NB4 (cell line): ENCODE measurements at regions not wholly inside any gene's neighbourhood (a gene's known extent, or its start where the extent isn't known, plus 50 kb on each side); places are given as distances from the start of the nearest gene placed in this dataset.

Experiments
- CTCF ChIP-seq: IDR thresholded peaks from one replicate; pipeline ENCODE4 v1.5.1; 2012; ENCODE audit warnings: low read depth, low read length
- MYC ChIP-seq: IDR thresholded peaks from 2 replicates; pipeline ENCODE4 v1.6.1; 2011; ENCODE audit warnings: low read depth, low read length
- POLR2A ChIP-seq: IDR thresholded peaks from 2 replicates; pipeline ENCODE4 v1.6.1; 2011; ENCODE audit warnings: mild to moderate bottlenecking; ENCODE audit not compliant: insufficient read length; ENCODE audit errors: extremely low read depth
- TF ChIP-seq, protein P1 (sequence below): IDR thresholded peaks from 2 replicates; pipeline ENCODE4 v1.6.1; 2011; ENCODE audit warnings: low read depth, low read length

DNA sequence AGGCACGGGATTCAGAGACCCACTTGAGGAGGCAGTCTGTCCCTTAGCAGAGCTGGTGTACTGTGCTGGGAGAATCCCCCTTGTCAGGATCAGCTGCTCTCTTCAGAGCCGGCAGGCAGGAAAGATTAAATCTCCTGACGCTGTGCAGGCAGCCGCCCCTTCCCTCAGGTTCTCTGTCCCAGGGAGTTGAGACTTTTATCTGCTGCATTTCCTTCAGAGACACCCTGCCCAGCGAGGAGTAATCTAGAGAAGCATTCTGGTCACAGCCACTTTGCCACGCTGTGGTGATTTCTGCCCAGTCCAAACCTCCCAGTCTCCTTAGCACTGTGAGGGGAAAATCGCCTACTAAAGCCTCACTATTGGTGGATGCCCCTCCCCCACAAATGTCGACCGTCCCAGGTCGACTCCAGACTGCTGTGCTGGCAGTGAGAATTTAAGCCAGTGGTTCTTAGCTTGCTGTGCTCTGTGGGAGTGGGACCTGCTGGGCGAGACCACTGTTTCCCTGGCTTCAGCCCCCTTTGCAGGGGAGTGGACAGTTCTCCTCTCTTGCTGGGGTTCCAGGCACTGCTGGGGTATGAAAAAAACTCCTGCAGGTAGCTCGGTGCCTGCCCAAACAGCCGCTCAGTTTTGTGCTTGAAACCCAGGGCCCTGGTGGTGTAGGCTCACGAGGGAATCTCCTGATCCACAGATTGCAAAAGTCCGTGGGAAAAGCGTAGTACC is 265.4 kb downstream of the ZWINT start:
- TF ChIP-seq CTCF (no peak), POLR2A (no peak), MYC (no peak)
- TF ChIP-seq, protein P1, sequence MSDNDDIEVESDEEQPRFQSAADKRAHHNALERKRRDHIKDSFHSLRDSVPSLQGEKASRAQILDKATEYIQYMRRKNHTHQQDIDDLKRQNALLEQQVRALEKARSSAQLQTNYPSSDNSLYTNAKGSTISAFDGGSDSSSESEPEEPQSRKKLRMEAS = no peak
